HEK293 (cell line): ENCODE measurements at regions not wholly inside any gene's neighbourhood (a gene's known extent, or its start where the extent isn't known, plus 50 kb on each side); places are given as distances from the start of the nearest gene placed in this dataset.

Experiments
- BCL6B ChIP-seq: fragments of 450-650 bp; formaldehyde crosslinking; IDR thresholded peaks from 2 replicates; pipeline ENCODE4 v1.5.1; 2017; ENCODE audit warnings: missing biosample characterization, missing genetic modification characterization
- CTCF ChIP-seq: fragments of 450-650 bp; formaldehyde crosslinking; IDR thresholded peaks from 2 replicates; pipeline ENCODE4 v1.5.1; 2016; ENCODE audit warnings: missing biosample characterization, missing genetic modification characterization
- IKZF3 ChIP-seq: fragments of 450-650 bp; IDR thresholded peaks from 2 replicates; pipeline ENCODE4 v1.5.0; 2018; ENCODE audit warnings: missing biosample characterization, mild to moderate bottlenecking, missing genetic modification characterization, moderate library complexity
- REST ChIP-seq: fragments of 450-650 bp; formaldehyde crosslinking; IDR thresholded peaks from 2 replicates; pipeline ENCODE4 v1.5.1; 2016; ENCODE audit warnings: missing biosample characterization, missing genetic modification characterization
- YY1 ChIP-seq: fragments of 450-650 bp; formaldehyde crosslinking; IDR thresholded peaks from 2 replicates; pipeline ENCODE4 v1.5.1; 2018; ENCODE audit warnings: missing biosample characterization, missing genetic modification characterization
- ZNF274 ChIP-seq, 2 experiments: fragments of 200-500 bp in 1 of 2; fragments of 450-650 bp in 1 of 2; sonication (Bioruptor generic) in 1 of 2; formaldehyde crosslinking in 1 of 2; IDR thresholded peaks; 2 replicates each; pipeline versions ENCODE4 v1.5.1 to v1.6.1; 2014 to 2016; ENCODE audit warnings: borderline replicate concordance in 1 of 2, inconsistent platforms in 1 of 2, low read length in 1 of 2, missing biosample characterization in 1 of 2, missing genetic modification characterization in 1 of 2
- ZNF324 ChIP-seq: fragments of 450-650 bp; formaldehyde crosslinking; IDR thresholded peaks from 2 replicates; pipeline ENCODE4 v1.5.1; 2016; ENCODE audit warnings: missing biosample characterization, missing genetic modification characterization
- ZNF398 ChIP-seq: fragments of 450-650 bp; formaldehyde crosslinking; IDR thresholded peaks from 2 replicates; pipeline ENCODE4 v1.5.1; 2017; ENCODE audit warnings: missing biosample characterization, missing genetic modification characterization
- ZNF580 ChIP-seq: fragments of 450-650 bp; formaldehyde crosslinking; IDR thresholded peaks from 2 replicates; pipeline ENCODE4 v1.5.1; 2016; ENCODE audit warnings: missing biosample characterization, missing genetic modification characterization
- ZNF792 ChIP-seq: fragments of 450-650 bp; formaldehyde crosslinking; IDR thresholded peaks from 2 replicates; pipeline ENCODE4 v1.5.1; 2016; ENCODE audit warnings: missing biosample characterization, missing genetic modification characterization
- TF ChIP-seq, protein P1 (sequence below): sonication (generic); formaldehyde crosslinking; IDR thresholded peaks from 2 replicates; pipeline ENCODE4 v1.8.1; 2022; ENCODE audit warnings: mild to moderate bottlenecking, moderate library complexity, missing genetic modification reagents
- TF ChIP-seq, protein P2 (sequence below): fragments of 450-650 bp; formaldehyde crosslinking; IDR thresholded peaks from 2 replicates; pipeline ENCODE4 v1.5.1; 2016; ENCODE audit warnings: missing biosample characterization, missing genetic modification characterization, low read depth

DNA sequence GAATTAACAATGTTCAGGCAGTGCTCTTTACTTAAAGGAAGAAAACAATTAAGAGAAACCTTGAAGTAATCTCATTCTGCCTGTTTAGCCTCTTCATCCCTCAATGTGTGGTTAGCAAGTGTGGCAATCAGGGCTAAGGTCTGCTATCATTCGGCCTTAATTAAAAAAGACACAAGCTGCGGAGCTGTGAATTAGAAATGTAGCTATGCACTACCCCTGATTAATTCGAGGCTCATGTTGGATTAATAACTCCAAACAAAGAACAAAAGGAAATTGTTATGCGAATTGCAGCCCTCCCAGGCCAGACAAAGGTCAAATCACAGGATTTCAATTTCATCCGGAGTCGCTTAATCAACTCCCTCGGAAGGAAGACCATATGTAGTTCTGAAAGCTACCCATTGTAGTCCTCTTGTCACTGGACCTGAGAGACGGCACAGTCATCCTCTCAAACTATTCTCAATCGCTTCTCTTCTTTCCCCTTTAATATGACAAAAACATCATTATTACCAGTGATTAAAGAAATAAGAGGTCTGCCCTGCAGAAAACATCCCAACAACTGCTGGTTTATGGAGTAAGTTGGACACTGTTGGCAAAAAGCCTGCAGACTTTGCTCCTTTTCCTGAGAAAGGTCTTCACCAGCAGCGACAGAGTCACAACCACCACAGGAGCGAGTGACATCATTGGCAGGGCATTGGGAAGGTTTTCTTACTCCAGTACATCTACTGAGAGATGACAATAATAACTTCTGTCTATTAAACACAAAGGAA is 71.1 kb upstream of the SOX5 start:
- no peak for TF ChIP-seq CTCF
- no peak for TF ChIP-seq REST (tag by site-specific recombination)
- TF ChIP-seq, protein P1, sequence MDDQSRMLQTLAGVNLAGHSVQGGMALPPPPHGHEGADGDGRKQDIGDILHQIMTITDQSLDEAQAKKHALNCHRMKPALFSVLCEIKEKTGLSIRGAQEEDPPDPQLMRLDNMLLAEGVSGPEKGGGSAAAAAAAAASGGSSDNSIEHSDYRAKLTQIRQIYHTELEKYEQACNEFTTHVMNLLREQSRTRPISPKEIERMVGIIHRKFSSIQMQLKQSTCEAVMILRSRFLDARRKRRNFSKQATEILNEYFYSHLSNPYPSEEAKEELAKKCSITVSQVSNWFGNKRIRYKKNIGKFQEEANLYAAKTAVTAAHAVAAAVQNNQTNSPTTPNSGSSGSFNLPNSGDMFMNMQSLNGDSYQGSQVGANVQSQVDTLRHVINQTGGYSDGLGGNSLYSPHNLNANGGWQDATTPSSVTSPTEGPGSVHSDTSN (CRISPR knock-in tag), result no peak
- no peak for TF ChIP-seq ZNF398 (tag by site-specific recombination)
- no peak for TF ChIP-seq YY1
- TF ChIP-seq ZNF324 (tag by site-specific recombination), result no peak
- TF ChIP-seq ZNF792, result no peak
- no peak for TF ChIP-seq BCL6B
- TF ChIP-seq, protein P2, sequence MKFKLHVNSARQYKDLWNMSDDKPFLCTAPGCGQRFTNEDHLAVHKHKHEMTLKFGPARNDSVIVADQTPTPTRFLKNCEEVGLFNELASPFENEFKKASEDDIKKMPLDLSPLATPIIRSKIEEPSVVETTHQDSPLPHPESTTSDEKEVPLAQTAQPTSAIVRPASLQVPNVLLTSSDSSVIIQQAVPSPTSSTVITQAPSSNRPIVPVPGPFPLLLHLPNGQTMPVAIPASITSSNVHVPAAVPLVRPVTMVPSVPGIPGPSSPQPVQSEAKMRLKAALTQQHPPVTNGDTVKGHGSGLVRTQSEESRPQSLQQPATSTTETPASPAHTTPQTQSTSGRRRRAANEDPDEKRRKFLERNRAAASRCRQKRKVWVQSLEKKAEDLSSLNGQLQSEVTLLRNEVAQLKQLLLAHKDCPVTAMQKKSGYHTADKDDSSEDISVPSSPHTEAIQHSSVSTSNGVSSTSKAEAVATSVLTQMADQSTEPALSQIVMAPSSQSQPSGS (tag by site-specific recombination), result no peak
- TF ChIP-seq ZNF274 (IDR thresholded peaks at IDR 0.05; ENCODE audit: low read length), result no peak
- TF ChIP-seq ZNF274 (tag by site-specific recombination; IDR thresholded peaks at IDR 0.05; ENCODE audit: borderline replicate concordance), result no peak
- TF ChIP-seq IKZF3 (tag by site-specific recombination), result no peak
- no peak for TF ChIP-seq ZNF580
